GM12878 (cell line): ENCODE measurements at regions not wholly inside any gene's neighbourhood (a gene's known extent, or its start where the extent isn't known, plus 50 kb on each side); places are given as distances from the start of the nearest gene placed in this dataset.

Source experiments
- ATAC-seq: fragments of 200-7000 bp; cut with Tn5 transposase; 3 replicates; pipeline ENCODE4 v1.9.1; 2020; ENCODE audit warnings: mild to moderate bottlenecking, moderate library complexity
- BruUV-seq: library from RNA; stranded (reverse); fragments of 400-500 nt; replicated peaks from 2 replicates; lab custom pipeline; 2021; lab: Mats Ljungman, UMichigan
- CTCF ChIA-PET: fragments of 300-600 bp; sonication (Branson Sonifier 250); formaldehyde crosslinking; extraction: SDS; loops from one replicate; lab custom pipeline; 2021; ENCODE audit warnings: inconsistent platforms; lab: Yijun Ruan, JAX
- POLR2A ChIA-PET: fragments of 350-600 bp; formaldehyde crosslinking; extraction: SDS; loops from one replicate; lab custom pipeline; 2021; ENCODE audit warnings: inconsistent platforms; lab: Charles Lee
- RAD21 ChIA-PET: fragments of 300-600 bp; sonication (Branson Sonifier 250); formaldehyde crosslinking; loops from one replicate; lab custom pipeline; 2023; ENCODE audit warnings: antibody characterized with exemption; ENCODE audit not compliant: unreplicated experiment; lab: Charles Lee
- SMC1A ChIA-PET: fragments of 300-600 bp; sonication (Branson Sonifier 250); formaldehyde crosslinking; loops from one replicate; lab custom pipeline; 2023; ENCODE audit not compliant: unreplicated experiment, uncharacterized antibody; lab: Charles Lee
- DNase-seq: peaks from one replicate; pipeline ENCODE4 v3.0.0-alpha.2; 2011; ENCODE audit warnings: low read depth, low spot score
- FAIRE-seq: peaks from 3 replicates; lab custom pipeline; 2011; peaks lifted over from hg19 to GRCh38; lab: Jason Lieb, UNC
- H2AFZ ChIP-seq: 2 replicates; pipeline ENCODE4 v1.6.0; 2011; ENCODE audit warnings: low read depth, low read length, control low read depth; ENCODE audit not compliant: control insufficient read depth
- H3K27ac ChIP-seq: 2 replicates; pipeline ENCODE4 v1.5.1; 2011; ENCODE audit warnings: control low read depth; ENCODE audit not compliant: control insufficient read depth, insufficient read depth
- H3K27me3 ChIP-seq, 2 experiments: replicated peaks in 1 of 2; 2 replicates each; pipeline versions ENCODE4 v1.6.0 to v1.6.1; 2011; ENCODE audit warnings: low read length in 1 of 2; ENCODE audit not compliant: control insufficient read depth in 2 of 2, insufficient read depth in 2 of 2
- H3K36me3 ChIP-seq, 2 experiments: 2 replicates each; pipeline ENCODE4 v1.5.1; 2011; ENCODE audit warnings: low read length in 1 of 2; ENCODE audit not compliant: control insufficient read depth in 2 of 2, insufficient read depth in 2 of 2
- H3K4me1 ChIP-seq: 2 replicates; pipeline ENCODE4 v1.6.1; 2011; ENCODE audit warnings: mild to moderate bottlenecking, low read length, moderate library complexity, mixed read lengths; ENCODE audit not compliant: control insufficient read depth, insufficient read depth
- H3K4me2 ChIP-seq: 2 replicates; pipeline ENCODE4 v1.6.0; 2011; ENCODE audit warnings: control low read depth; ENCODE audit not compliant: control insufficient read depth, insufficient read depth
- H3K4me3 ChIP-seq: fragments of 200-600 bp; sonication (generic); 2 replicates; pipeline ENCODE4 v1.5.1; 2016
- H3K79me2 ChIP-seq: 2 replicates; pipeline ENCODE4 v1.6.0; 2011; ENCODE audit warnings: low read length; ENCODE audit not compliant: control insufficient read depth, insufficient read depth
- H3K9ac ChIP-seq: 2 replicates; pipeline ENCODE4 v1.8.0; 2011; ENCODE audit warnings: low read length, control low read depth, mixed read lengths; ENCODE audit not compliant: control insufficient read depth, insufficient read depth
- H3K9me3 ChIP-seq: replicated peaks from 3 replicates; pipeline ENCODE4 v1.5.1; 2011; ENCODE audit warnings: mild to moderate bottlenecking, low read length; ENCODE audit not compliant: control insufficient read depth, insufficient read depth
- H4K20me1 ChIP-seq: 2 replicates; pipeline ENCODE4 v1.6.0; 2011; ENCODE audit not compliant: control insufficient read depth, insufficient read depth
- ASH2L ChIP-seq: fragments of 300-600, 200-600 bp; sonication (generic); IDR thresholded peaks from 2 replicates; pipeline ENCODE4 v1.6.1; 2017; ENCODE audit warnings: low read depth, mild to moderate bottlenecking, borderline replicate concordance
- BCL11A ChIP-seq: IDR thresholded peaks from 2 replicates; pipeline ENCODE4 v1.6.1; 2011; ENCODE audit warnings: low read depth, low read length
- BCL3 ChIP-seq: IDR thresholded peaks from 2 replicates; pipeline ENCODE4 v1.6.1; 2011; ENCODE audit warnings: borderline replicate concordance, low read depth, mild to moderate bottlenecking, moderate library complexity, low read length; ENCODE audit not compliant: insufficient read depth, poor library complexity, severe bottlenecking
- BMI1 ChIP-seq: fragments of 450-650 bp; IDR thresholded peaks from 2 replicates; pipeline ENCODE4 v1.6.1; 2016; ENCODE audit warnings: mild to moderate bottlenecking, moderate library complexity, borderline replicate concordance
- CBX5 ChIP-seq: sonication (generic); IDR thresholded peaks from 2 replicates; pipeline ENCODE4 v1.6.1; 2016; ENCODE audit warnings: low read depth, moderate library complexity, mild to moderate bottlenecking, inconsistent platforms
- EZH2 ChIP-seq: IDR thresholded peaks from 2 replicates; pipeline ENCODE4 v1.6.1; 2012; ENCODE audit warnings: low read depth, mild to moderate bottlenecking, control low read depth, inconsistent platforms, low read length, borderline replicate concordance; ENCODE audit not compliant: control insufficient read depth
- HDAC2 ChIP-seq: fragments of 200-600 bp; sonication (generic); IDR thresholded peaks from 2 replicates; pipeline ENCODE4 v1.6.1; 2017
- IKZF2 ChIP-seq, 2 experiments: fragments of 450-650 bp; IDR thresholded peaks; 2 replicates each; pipeline ENCODE4 v1.6.1; 2017; ENCODE audit warnings: mild to moderate bottlenecking in 2 of 2, moderate library complexity in 2 of 2
- IRF5 ChIP-seq: fragments of 450-650 bp; IDR thresholded peaks from 2 replicates; pipeline ENCODE4 v1.6.1; 2017; ENCODE audit warnings: borderline replicate concordance
- MTA2 ChIP-seq: fragments of 450-650 bp; IDR thresholded peaks from 2 replicates; pipeline ENCODE4 v1.6.1; 2016; ENCODE audit warnings: low read depth, mild to moderate bottlenecking, moderate library complexity
- NRF1 ChIP-seq: conservative IDR thresholded peaks from 2 replicates; pipeline ENCODE4 v1.6.1; 2011; ENCODE audit warnings: mild to moderate bottlenecking, low read depth, low read length, improper control_type of control experiment
- PKNOX1 ChIP-seq: fragments of 450-650 bp; IDR thresholded peaks from 2 replicates; pipeline ENCODE4 v1.6.1; 2016; ENCODE audit warnings: mild to moderate bottlenecking
- SIN3A ChIP-seq: IDR thresholded peaks from 2 replicates; pipeline ENCODE4 v1.6.1; 2012; ENCODE audit warnings: low read depth, low read length, improper control_type of control experiment
- SMAD5 ChIP-seq: IDR thresholded peaks from 2 replicates; pipeline ENCODE4 v1.6.1; 2016; ENCODE audit warnings: antibody characterized with exemption, low read depth
- SREBF1 ChIP-seq: IDR thresholded peaks from 2 replicates; pipeline ENCODE4 v1.6.1; 2012; ENCODE audit warnings: mild to moderate bottlenecking, low read length
- TAF1 ChIP-seq: IDR thresholded peaks from 2 replicates; pipeline ENCODE4 v1.6.1; 2011; ENCODE audit warnings: mild to moderate bottlenecking, low read depth, low read length, borderline replicate concordance
- TARDBP ChIP-seq: IDR thresholded peaks from 2 replicates; pipeline ENCODE4 v1.6.1; 2016; ENCODE audit warnings: borderline replicate concordance
- ZNF687 ChIP-seq: fragments of 450-650 bp; IDR thresholded peaks from 2 replicates; pipeline ENCODE4 v1.6.1; 2017; ENCODE audit warnings: mild to moderate bottlenecking, moderate library complexity
- WGBS: methylation state at CpG from one replicate; pipeline ENCODE4 v1.1.6; 2016; ENCODE audit warnings: low lambda C conversion rate; ENCODE audit not compliant: insufficient replicate concordance, insufficient coverage; ENCODE audit errors: missing lambda C conversion rate; 5-methylcytosine and 5-hydroxymethylcytosine counted together
- in situ Hi-C: fragments of 300-500 bp; cut with MboI; formaldehyde crosslinking; loops from 9 replicates; pipeline ENCODE4 v1.14.3; 2018; ENCODE audit warnings: mixed read lengths
- intact Hi-C: fragments of 100-400 bp; cut with micrococcal nuclease; formaldehyde crosslinking; loops from one replicate; pipeline ENCODE4 v1.14.2; 2022; ENCODE audit not compliant: unreplicated experiment

- TF ChIP-seq HDAC2 (no peak), MTA2 (no peak), TARDBP (no peak), ASH2L (no peak), PKNOX1 (no peak)
These were observed 56.5 kb upstream of the SPDL1 start (continued) for GRCh38 chr5:169527066-169527465.

GRCh38 chr5:169522851-169523250 lies 60.7 kb upstream of the SPDL1 start:
- no peaks in the 10 kb centered on the region; a peak in 2 of 4 replicates for H3K27me3 ChIP-seq
- ChIA-PET SMC1A (no interaction called here), CTCF (no interaction called here), RAD21 (no interaction called here), POLR2A (no interaction called here)
- ATAC-seq (no peak), DNase-seq (no peak), FAIRE-seq (no peak)
- no peak overlapping the region for H3K9ac ChIP-seq
- 50% methylated on average over 3 of the region's 3 CpGs for WGBS
- H3K27ac ChIP-seq, result no peak overlapping the region
- no peaks in the 10 kb centered on the region for H3K9me3 ChIP-seq
- no peak overlapping the region for H3K4me2 ChIP-seq
- H4K20me1 ChIP-seq, result no peaks in the 10 kb centered on the region
- H3K4me3 ChIP-seq, result no peak overlapping the region
- intact Hi-C loops, result no loop called here
- H3K79me2 ChIP-seq, result no peaks in the 10 kb centered on the region
- no peaks in the 10 kb centered on the region for H3K4me1 ChIP-seq
- no peaks in the 10 kb centered on the region for H3K36me3 ChIP-seq
- no TSS peak for BruUV-seq
- in situ Hi-C loops, result no loop called here
- no peak overlapping the region for H2AFZ ChIP-seq
- no peak for TF ChIP-seq SMAD5
- TF ChIP-seq BCL3, result no peak
- TF ChIP-seq IRF5, result no peak
- TF ChIP-seq TAF1, result no peak
- TF ChIP-seq BMI1, result no peak
- TF ChIP-seq ZNF687, result no peak
- no peak for TF ChIP-seq BCL11A
- no peak for TF ChIP-seq NRF1
- no peak for TF ChIP-seq CBX5
- no peak for TF ChIP-seq IKZF2 (IDR thresholded peaks at IDR 0.05)
- no peak for TF ChIP-seq EZH2
- no peak for TF ChIP-seq SIN3A
- TF ChIP-seq SREBF1, result no peak
